Medulla oblongata (tissue), 1 donor: ENCODE measurements at regions not wholly inside any gene's neighbourhood (a gene's known extent, or its start where the extent isn't known, plus 50 kb on each side); places are given as distances from the start of the nearest gene placed in this dataset.

ENCODE experiments used
- DNase-seq: peaks from one replicate; pipeline ENCODE4 v3.0.0-alpha.2; 2015; ENCODE audit errors: extremely low spot score

GRCh38 chr4:52288212-52288855 is 237.2 kb downstream of the SPATA18 start:
- no peak for DNase-seq

GRCh38 chr4:52290466-52290865 is 239.4 kb downstream of the SPATA18 start:
- no peak for DNase-seq

DNA sequence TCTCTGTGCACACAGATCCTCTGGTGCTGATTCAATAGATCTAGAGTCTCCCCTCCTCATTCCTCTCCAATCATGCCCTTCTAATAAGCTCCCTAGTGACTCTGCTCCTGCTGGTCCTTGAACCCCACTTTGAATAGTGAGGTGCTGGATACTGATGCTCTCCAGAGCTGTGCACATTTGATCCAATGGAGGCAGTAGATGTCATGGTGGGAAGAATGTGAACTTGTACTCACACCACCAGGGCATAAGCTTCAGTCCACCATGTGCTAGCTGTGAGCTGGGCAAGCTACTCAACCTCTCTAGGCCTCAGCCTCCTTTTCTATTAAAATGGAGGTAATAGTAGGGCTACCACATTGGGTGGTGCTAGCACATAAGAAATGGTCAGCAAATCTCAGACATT is 241.1 kb downstream of the SPATA18 start:
- no peak for DNase-seq

- no peak for DNase-seq
Observed at GRCh38 chr4:52296341-52296740, 245.2 kb downstream of the SPATA18 start.

- no peak for DNase-seq
Observed at GRCh38 chr4:52298444-52298843, 247.3 kb downstream of the SPATA18 start.

GRCh38 chr4:52299120-52299519 is 248.0 kb downstream of the SPATA18 start:
- DNase-seq: no peak

- no peak for DNase-seq
Observed at GRCh38 chr4:52311464-52312125, 260.5 kb downstream of the SPATA18 start.

- DNase-seq: no peak
Observed at GRCh38 chr4:52312722-52313121, 261.6 kb downstream of the SPATA18 start.

GRCh38 chr4:52317361-52317879 is 266.3 kb downstream of the SPATA18 start:
- no peak for DNase-seq

DNA sequence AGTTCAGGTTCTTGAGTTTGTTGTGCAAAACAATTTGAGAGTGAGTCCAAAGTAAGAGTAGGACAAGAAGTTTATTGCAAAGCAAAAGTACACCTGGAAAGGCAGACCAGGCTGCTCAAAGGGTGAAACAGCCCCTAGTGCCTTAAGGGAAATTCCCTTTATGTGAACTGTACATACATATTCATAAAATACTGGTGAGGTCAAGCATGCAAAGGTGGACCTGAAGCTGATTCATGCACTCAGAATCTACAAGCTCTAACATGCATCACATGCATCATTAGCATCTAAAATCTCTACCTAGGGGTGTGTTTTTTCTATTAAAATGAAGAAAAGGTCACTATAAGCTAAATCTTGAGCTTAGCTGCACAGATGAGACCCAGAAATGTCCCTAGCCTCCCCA is 266.9 kb downstream of the SPATA18 start:
- no peak for DNase-seq

DNA sequence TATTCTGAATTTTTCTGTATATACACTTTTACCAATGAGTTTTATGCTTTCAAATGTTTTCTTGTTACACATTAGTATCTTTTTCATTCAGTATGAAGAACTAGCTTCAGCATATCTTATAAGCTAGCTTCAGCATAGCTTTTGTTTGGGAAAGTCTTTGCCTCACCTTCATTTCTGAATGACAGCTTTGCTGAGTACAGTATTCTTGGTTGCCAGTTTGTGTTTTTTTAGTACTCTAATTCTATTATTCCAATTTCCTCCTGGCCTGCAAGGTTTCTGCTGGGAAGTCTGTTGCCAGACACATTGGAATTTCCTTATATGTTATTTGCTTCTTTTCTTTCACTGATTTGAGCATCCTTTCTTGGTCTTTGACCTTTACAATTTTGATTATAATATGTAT is 278.8 kb downstream of the SPATA18 start:
- no peak for DNase-seq

GRCh38 chr4:52343595-52343994 is 292.5 kb downstream of the SPATA18 start:
- no peak for DNase-seq

GRCh38 chr4:52350926-52351325 is 299.8 kb downstream of the SPATA18 start:
- no peak for DNase-seq

GRCh38 chr4:52358366-52358765 is 300.7 kb downstream of the USP46 start:
- no peak for DNase-seq

DNA sequence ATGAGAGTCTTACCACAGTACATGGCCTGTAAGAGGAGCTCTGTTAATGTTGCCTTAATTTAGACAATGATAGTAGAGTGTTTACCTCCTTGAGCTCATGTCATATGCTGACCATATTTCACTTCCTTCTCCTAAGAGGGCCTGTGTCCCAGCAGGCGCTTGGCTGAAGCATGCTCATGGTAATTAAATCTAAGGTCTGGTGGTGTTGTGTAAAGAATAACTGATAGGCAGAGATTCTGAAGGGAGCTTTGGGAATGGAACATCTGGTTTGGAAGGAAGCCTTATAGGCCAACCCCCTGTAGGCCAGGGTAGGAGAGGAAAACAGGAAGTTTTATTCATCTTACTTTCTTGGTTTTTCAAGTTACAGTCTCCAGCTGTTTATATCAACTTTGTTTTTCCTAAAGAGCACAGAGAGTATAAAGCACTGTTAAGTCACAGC is 300.2 kb downstream of the USP46 start:
- DNase-seq: peak; percentile 21

DNA sequence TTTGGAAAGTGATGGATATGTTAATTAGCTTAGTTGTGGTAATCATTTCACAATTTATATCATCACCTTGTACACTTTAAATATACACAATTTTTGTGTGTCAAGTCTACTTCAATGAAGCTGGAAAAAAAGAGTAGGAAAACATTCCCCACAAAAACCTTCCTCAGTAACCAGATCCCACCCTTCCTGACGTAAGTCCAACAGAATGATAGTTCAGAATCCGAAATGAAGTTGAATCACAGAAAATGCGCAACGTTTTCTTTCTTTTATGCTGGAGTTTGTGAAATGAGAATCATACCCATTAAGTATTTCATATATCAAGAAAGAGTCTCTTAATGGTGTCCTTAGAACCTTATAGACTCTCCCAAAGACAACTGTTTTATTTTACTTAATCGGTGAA is 292.9 kb downstream of the USP46 start:
- DNase-seq: no peak

DNA sequence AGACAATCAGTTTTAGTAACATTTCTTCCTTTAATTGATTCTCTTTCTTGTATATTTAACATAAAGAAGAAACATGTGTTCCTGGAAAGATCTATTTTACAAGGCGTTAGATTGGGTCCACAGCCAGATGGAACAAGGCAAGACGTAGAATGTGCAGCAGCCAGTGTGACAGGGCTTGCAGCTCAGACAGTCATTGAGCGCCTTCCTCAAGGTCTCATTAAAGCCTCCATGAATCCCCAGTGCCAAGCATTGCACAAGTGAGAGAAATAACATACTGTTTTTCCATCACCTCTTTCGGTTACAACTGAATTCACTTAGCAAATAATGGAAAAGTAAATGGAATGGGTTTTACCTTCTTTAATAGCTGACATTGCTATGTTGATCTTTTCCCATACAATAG is 292.5 kb downstream of the USP46 start:
- no peak for DNase-seq

DNA sequence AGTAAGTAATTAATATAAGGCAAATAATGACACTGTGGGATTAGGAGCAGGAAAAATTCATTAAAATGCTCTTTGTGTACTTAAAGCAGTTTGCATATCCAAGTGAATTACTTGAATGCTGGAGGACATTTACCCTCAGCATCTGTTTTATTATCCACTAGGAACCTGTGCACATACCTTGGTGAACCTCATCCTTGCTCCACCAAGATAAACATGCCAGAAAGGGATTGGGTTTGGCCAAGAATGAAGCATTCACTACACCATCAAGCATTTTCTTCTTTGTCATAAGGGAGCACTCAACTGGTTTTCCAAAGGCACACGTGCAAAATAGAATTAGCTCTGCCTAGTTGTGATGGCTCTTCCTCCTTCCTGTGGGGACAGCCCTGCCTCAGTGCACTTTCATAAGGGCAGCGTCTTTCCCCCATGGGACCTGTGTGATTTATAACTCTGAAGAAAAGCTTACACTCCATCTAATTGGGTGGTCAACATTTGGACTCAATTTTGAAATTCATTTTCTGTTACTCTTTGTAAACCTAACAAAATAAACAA is 291.7 kb downstream of the USP46 start:
- no peak for DNase-seq

DNA sequence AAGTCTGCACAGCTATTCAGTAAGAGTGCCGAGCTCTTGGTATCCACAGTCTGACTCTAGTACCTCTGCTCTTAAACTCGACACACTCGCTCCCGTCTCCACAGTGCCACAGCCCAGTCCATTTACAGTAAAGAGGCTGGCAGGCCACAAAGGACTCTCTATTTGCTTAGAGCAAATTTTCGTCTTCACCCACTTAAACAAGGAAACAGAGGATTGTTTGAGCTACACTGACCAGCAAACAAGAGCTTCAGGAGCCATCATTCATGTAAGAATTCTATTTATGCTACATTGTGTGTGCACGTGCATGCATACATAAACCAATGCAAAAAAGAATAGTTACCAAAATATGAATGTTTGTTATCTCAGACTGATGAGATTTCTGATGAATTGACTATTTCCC is 290.2 kb downstream of the USP46 start:
- no peak for DNase-seq

DNA sequence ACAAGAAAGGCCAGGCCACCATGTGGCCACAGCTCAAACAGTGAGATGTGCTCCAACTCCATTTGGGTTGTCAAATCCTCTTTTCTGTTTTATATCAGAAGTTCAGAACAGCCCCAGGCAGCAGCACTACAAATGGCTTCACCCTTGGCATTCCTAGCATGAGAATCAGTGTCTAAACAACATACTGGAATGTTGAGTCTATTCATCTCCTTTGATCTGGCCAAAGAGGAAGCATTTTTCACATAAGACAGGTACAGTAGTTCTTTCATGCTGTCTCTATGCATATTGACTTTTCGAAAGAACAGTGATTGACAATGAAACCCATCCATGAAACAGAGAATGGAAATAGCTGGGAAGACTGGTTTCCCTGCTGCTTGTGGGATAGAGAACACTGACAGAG is 289.5 kb downstream of the USP46 start:
- no peak for DNase-seq

- DNase-seq: no peak
Observed at GRCh38 chr4:52370576-52370975, 288.5 kb downstream of the USP46 start.

GRCh38 chr4:52371841-52372240 is 287.3 kb downstream of the USP46 start:
- DNase-seq: no peak

- DNase-seq: no peak
Observed at GRCh38 chr4:52372269-52372668, 286.8 kb downstream of the USP46 start.
